CD14-positive monocyte (primary cell): ENCODE measurements at regions not wholly inside any gene's neighbourhood (a gene's known extent, or its start where the extent isn't known, plus 50 kb on each side); places are given as distances from the start of the nearest gene placed in this dataset.

Experiments
- DNase-seq, 3 donors: peaks; one replicate each; pipeline ENCODE4 v3.0.0-alpha.2; 2011 to 2022
- H2AFZ ChIP-seq: 2 replicates; pipeline ENCODE4 v1.6.0; 2012; ENCODE audit warnings: mild to moderate bottlenecking, low read depth, low read length, inconsistent platforms; ENCODE audit not compliant: insufficient read depth, poor library complexity, severe bottlenecking
- H3K27ac ChIP-seq, 2 donors: 1 replicate in 1 of 2; 2 replicates in 1 of 2; pipeline ENCODE4 v1.5.1; 2012 to 2013; ENCODE audit warnings: low read length in 2 of 2, control low read depth in 1 of 2, inconsistent platforms in 1 of 2, low read depth in 1 of 2, mild to moderate bottlenecking in 1 of 2
- H3K27me3 ChIP-seq, 2 donors: one replicate each; pipeline versions ENCODE4 v1.6.0 to v1.6.1; 2011 to 2013; ENCODE audit warnings: low read length in 2 of 2; ENCODE audit not compliant: control insufficient read depth in 2 of 2, insufficient read depth in 2 of 2
- H3K36me3 ChIP-seq, 2 donors: replicated peaks in 1 of 2; 1 replicate in 1 of 2; 2 replicates in 1 of 2; pipeline versions ENCODE4 v1.5.1 to v1.6.1; 2012 to 2013; ENCODE audit warnings: low read length in 2 of 2, control low read depth in 1 of 2, inconsistent platforms in 1 of 2, mild to moderate bottlenecking in 1 of 2; ENCODE audit not compliant: insufficient read depth in 2 of 2, control insufficient read depth in 1 of 2
- H3K4me1 ChIP-seq, 2 donors: 1 replicate in 1 of 2; 2 replicates in 1 of 2; pipeline versions ENCODE4 v1.5.1 to v1.6.1; 2012 to 2013; ENCODE audit warnings: low read length in 2 of 2, control low read depth in 1 of 2, inconsistent platforms in 1 of 2, mild to moderate bottlenecking in 1 of 2, moderate library complexity in 1 of 2; ENCODE audit not compliant: insufficient read depth in 2 of 2, control insufficient read depth in 1 of 2
- H3K4me2 ChIP-seq: replicated peaks from 2 replicates; pipeline ENCODE3; 2012; ENCODE audit warnings: low read length, moderate library complexity, mild to moderate bottlenecking; ENCODE audit not compliant: poor library complexity, severe bottlenecking; ENCODE audit errors: extremely low read depth
- H3K4me3 ChIP-seq, 3 experiments: fragments of 200-600 bp in 1 of 3; sonication (generic) in 1 of 3; replicated peaks in 1 of 3; 1 replicate in 2 of 3; 2 replicates in 1 of 3; pipeline ENCODE4 v1.5.1; 2011 to 2013; ENCODE audit warnings: low read length in 3 of 3, mild to moderate bottlenecking in 3 of 3, control low read depth in 2 of 3, low read depth in 2 of 3, inconsistent platforms in 1 of 3, moderate library complexity in 1 of 3
- H3K79me2 ChIP-seq: 2 replicates; pipeline ENCODE4 v1.6.0; 2012; ENCODE audit warnings: mild to moderate bottlenecking, control low read depth, inconsistent platforms, low read length, moderate library complexity; ENCODE audit not compliant: insufficient read depth
- H3K9ac ChIP-seq: 2 replicates; pipeline ENCODE4 v1.6.0; 2017; ENCODE audit warnings: low read length, mild to moderate bottlenecking; ENCODE audit not compliant: insufficient read depth, poor library complexity, severe bottlenecking
- H3K9me3 ChIP-seq, 2 donors: replicated peaks in 1 of 2; 1 replicate in 1 of 2; 2 replicates in 1 of 2; pipeline versions ENCODE4 v1.5.1 to v1.6.1; 2012 to 2013; ENCODE audit warnings: low read length in 2 of 2, control low read depth in 1 of 2; ENCODE audit not compliant: control insufficient read depth in 1 of 2, insufficient read depth in 1 of 2
- H4K20me1 ChIP-seq: 2 replicates; pipeline ENCODE4 v1.6.0; 2012; ENCODE audit warnings: mild to moderate bottlenecking, low read length, control low read depth, moderate library complexity; ENCODE audit not compliant: insufficient read depth
- H3K27ac Mint-ChIP-seq, 7 donors: one replicate each; pipeline ENCODE4 v1.8.0; 2020; ENCODE audit warnings: mild to moderate bottlenecking in 7 of 7, mixed read lengths in 7 of 7, moderate library complexity in 6 of 7, inconsistent platforms in 2 of 7
- H3K27me3 Mint-ChIP-seq, 3 donors: one replicate each; pipeline ENCODE4 v1.8.0; 2021 to 2022; ENCODE audit warnings: low read depth in 3 of 3, mild to moderate bottlenecking in 3 of 3, mixed read lengths in 3 of 3, moderate library complexity in 3 of 3, inconsistent platforms in 1 of 3
- H3K36me3 Mint-ChIP-seq, 2 donors: one replicate each; pipeline ENCODE4 v1.8.0; 2020; ENCODE audit warnings: mixed read lengths in 2 of 2, inconsistent platforms in 1 of 2, mild to moderate bottlenecking in 1 of 2
- H3K4me1 Mint-ChIP-seq: one replicate; pipeline ENCODE4 v1.8.0; 2020; ENCODE audit warnings: mild to moderate bottlenecking, mixed read lengths
- H3K4me3 Mint-ChIP-seq, 2 donors: one replicate each; pipeline ENCODE4 v1.8.0; 2020; ENCODE audit warnings: mild to moderate bottlenecking in 2 of 2, mixed read lengths in 2 of 2, moderate library complexity in 1 of 2
- H3K9me3 Mint-ChIP-seq, 7 donors: one replicate each; pipeline ENCODE4 v1.8.0; 2020 to 2022; ENCODE audit warnings: mixed read lengths in 7 of 7, mild to moderate bottlenecking in 6 of 7, moderate library complexity in 6 of 7, inconsistent platforms in 2 of 7
- CTCF ChIP-seq: fragments of 200-600 bp; IDR thresholded peaks from one replicate; pipeline ENCODE4 v1.8.0; 2022; ENCODE audit warnings: antibody characterized with exemption, mild to moderate bottlenecking
- WGBS: methylation state at CpG from one replicate; pipeline ENCODE4 v1.1.5; 2013; ENCODE audit warnings: missing lambda C conversion rate; ENCODE audit not compliant: insufficient coverage; 5-methylcytosine and 5-hydroxymethylcytosine counted together
- intact Hi-C, 2 donors: fragments of 100-400 bp; cut with micrococcal nuclease; formaldehyde crosslinking; loops; one replicate each; pipeline versions ENCODE4 v1.15.0 to v1.15.1; 2023

DNA sequence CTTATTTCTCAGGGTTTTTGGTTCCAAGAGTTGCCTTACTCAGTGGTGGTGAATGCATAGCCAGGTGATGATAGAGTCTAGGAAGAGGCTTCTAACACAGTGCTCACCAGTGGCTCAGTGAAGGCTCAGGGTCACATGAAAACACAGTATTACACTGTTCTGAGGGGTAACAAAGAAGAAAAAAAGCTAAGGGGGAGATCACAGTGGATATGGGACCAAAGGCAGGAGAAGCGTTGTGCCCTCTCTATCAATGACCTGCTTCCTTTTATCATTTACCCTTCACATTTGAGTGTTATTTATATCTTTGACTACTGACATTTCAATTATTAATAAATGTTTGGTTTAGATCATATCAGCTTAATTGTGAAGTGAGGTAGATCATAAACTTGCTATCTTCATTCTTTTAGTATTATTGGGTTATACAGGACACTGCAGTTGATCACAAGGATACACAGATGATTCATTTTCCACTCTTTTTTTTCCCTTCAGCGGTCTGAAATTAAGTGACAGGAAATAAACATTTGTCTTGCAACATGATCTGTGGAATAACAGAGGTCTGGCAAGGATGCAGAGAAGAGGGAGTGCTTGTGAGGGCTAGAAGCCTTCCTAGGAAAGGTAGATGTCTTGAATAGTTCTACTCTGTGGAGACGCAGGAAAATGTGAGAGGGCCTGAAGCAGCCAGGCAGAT is 171.7 kb downstream of the C3orf38 start:
- Mint-ChIP-seq H3K9me3 (peaks cover 0 to 17% (median 6%) of the 10 kb centered on the region in 7 donors), H3K27ac (no peak overlapping the region), H3K4me1 (no peaks in the 10 kb centered on the region), H3K36me3 (no peaks in the 10 kb centered on the region), H3K27me3 (peaks cover 0 to 2% (median 0%) of the 10 kb centered on the region in 3 donors), H3K4me3 (no peak overlapping the region)
- H4K20me1 ChIP-seq: no peaks in the 10 kb centered on the region
- H3K79me2 ChIP-seq: no peaks in the 10 kb centered on the region
- no peak overlapping the region for H3K4me2 ChIP-seq
- intact Hi-C loops: no loop called here
- H3K27ac ChIP-seq: no peak overlapping the region
- 100% methylated on average over 1 of the region's 3 CpGs for WGBS
- peaks cover 17% of the 10 kb centered on the region in 2 donors for H3K9me3 ChIP-seq
- H3K27me3 ChIP-seq: no peaks in the 10 kb centered on the region
- no peak overlapping the region for H3K4me3 ChIP-seq
- TF ChIP-seq CTCF: no peak
- no peak overlapping the region for H2AFZ ChIP-seq
- H3K4me1 ChIP-seq: no peaks in the 10 kb centered on the region
- no peaks in the 10 kb centered on the region for H3K36me3 ChIP-seq
- DNase-seq: no peak
- H3K9ac ChIP-seq: no peak overlapping the region

GRCh38 chr3:88324788-88325187 is 175.0 kb downstream of the C3orf38 start:
- Mint-ChIP-seq H3K4me1 (no peaks in the 10 kb centered on the region), H3K4me3 (no peak overlapping the region), H3K27ac (no peak overlapping the region), H3K27me3 (peaks cover 0 to 2% (median 0%) of the 10 kb centered on the region in 3 donors), H3K9me3 (peaks cover 0 to 5% (median 2%) of the 10 kb centered on the region in 7 donors), H3K36me3 (no peaks in the 10 kb centered on the region)
- H3K79me2 ChIP-seq: no peaks in the 10 kb centered on the region
- H3K4me1 ChIP-seq: no peaks in the 10 kb centered on the region
- no peaks in the 10 kb centered on the region for H3K9me3 ChIP-seq
- no peak overlapping the region for H3K4me3 ChIP-seq
- no peaks in the 10 kb centered on the region for H4K20me1 ChIP-seq
- H3K9ac ChIP-seq: no peak overlapping the region
- H3K27me3 ChIP-seq: no peaks in the 10 kb centered on the region
- no peak for DNase-seq
- no peaks in the 10 kb centered on the region for H3K36me3 ChIP-seq
- no peak overlapping the region for H2AFZ ChIP-seq
- no peak overlapping the region for H3K4me2 ChIP-seq
- no peak for TF ChIP-seq CTCF
- intact Hi-C loops: no loop called here
- no peak overlapping the region for H3K27ac ChIP-seq
- no CpG with 5 or more reads among the region's 2 CpGs for WGBS
